Inflammatory macrophage (primary cell): ENCODE measurements at regions not wholly inside any gene's neighbourhood (a gene's known extent, or its start where the extent isn't known, plus 50 kb on each side); places are given as distances from the start of the nearest gene placed in this dataset.
A peak's percentile ranks its signal among the peaks of the same experiment; 100 is the strongest.
"Not testable (repeated sequence)": the region's sequence is repeated elsewhere in the genome, so short reads cannot be mapped to it uniquely, and the experiment has no call there.

Experiments
- DNase-seq, 2 donors: peaks; one replicate each; pipeline ENCODE4 v3.0.0-alpha.2; 2020 to 2022

DNA sequence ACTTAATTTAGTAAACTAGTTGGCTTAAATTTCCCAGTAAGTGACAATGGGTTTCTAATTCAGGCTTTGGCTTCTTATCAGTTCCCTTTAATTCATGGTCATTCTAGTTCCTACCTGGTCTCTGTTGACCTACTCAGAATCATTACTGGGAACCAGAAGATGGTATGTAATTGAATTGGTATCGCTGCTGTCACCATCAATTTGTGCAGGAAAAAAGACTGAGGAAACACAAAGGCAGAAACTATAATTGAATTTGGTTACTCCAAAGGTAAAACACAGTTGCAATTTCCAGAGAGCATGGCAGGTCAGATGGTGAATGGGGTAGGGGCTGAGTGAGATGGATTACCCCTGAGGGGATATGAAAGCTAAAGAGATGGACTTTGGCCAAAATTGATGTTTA lies 226.5 kb upstream of the GAP43 start:
- DNase-seq: no peak

DNA sequence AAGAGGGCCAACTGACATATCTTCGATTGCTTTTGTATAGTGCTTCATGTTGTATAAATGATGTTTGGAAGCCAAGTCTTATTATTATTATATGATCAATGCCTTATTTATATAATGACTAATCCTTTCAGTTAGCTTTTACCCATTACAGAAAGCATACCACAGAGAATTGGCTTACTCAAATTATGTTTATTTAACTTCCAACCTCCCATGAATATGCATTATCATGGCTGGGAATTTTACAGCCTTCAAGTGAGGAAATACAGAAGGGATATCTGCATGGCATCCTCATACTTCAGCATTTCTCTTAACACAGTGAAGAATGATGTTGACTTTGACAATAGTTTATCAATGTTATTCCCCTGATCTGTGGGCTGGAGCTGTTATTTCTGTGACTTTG lies 225.9 kb upstream of the GAP43 start:
- DNase-seq: no peak

DNA sequence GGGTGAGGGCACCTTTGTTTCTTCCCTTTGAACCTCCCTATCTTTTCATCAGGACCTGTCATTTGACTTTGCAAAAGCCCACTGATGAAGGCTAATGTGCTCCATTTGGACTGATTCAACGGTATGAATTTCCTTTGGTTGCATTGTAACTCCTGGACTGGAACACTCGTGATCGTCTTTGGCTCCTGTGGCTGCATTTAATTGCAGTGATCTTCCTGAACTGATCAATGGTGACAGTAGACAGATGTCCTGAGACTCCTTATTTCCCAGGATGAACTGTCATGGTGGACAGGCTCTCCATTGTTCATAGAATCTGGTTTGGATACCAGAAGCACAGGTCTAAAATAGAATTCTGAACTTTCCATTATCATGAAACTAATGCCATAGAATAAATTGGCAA lies 224.8 kb upstream of the GAP43 start:
- DNase-seq: no peak

- no peak for DNase-seq
These were observed 223.6 kb upstream of the GAP43 start for GRCh38 chr3:115399750-115400149.

DNA sequence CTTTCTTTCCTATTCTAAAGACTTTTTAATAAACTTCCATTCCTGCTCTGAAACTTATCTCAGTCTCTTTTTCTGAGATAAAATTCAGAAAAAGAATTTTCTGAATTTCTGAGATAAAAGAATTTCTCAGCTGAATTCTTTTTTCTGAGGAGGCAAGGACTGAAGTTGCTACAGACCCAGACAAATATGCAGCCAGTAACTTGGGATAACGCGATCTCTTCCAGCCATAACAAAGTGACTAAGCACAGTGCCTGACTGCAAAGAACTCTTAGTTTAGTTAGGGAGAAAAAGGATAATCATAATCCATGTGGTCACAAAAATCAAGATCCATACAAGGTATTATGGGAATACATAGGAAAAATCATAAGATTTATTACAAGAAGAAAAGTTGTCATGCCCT lies 222.0 kb upstream of the GAP43 start:
- DNase-seq: no peak

GRCh38 chr3:115401851-115402501 lies 221.3 kb upstream of the GAP43 start:
- no peak for DNase-seq

- DNase-seq: no peak
These were observed 220.7 kb upstream of the GAP43 start for GRCh38 chr3:115402651-115403050.

DNA sequence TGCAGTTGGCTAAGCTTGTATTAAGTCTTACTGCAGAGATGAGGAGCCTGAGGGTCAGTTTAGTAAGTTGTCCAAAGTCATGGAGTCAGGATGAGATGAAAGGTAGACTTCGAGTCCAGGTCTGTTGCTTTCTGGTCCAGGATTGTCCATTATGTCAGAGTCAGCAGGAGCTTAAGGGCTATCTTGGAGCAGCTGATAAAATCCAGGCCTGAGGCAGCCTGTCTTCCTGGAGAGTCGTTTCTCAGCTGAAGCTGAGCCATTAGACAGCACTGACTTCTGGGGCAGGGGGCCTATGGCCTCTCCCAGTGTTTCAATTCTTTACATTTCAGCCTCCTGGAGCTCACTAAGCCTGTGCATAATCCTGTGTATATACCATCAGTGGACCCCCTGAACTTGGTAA lies 219.5 kb upstream of the GAP43 start:
- no peak for DNase-seq

GRCh38 chr3:115409596-115409995 lies 213.7 kb upstream of the GAP43 start:
- no peak for DNase-seq

GRCh38 chr3:115414610-115415009 lies 208.7 kb upstream of the GAP43 start:
- DNase-seq: not testable (repeated sequence)

- DNase-seq: no peak
These were observed 207.9 kb upstream of the GAP43 start for GRCh38 chr3:115415246-115415996.

GRCh38 chr3:115418583-115418982 lies 204.7 kb upstream of the GAP43 start:
- DNase-seq: no peak

DNA sequence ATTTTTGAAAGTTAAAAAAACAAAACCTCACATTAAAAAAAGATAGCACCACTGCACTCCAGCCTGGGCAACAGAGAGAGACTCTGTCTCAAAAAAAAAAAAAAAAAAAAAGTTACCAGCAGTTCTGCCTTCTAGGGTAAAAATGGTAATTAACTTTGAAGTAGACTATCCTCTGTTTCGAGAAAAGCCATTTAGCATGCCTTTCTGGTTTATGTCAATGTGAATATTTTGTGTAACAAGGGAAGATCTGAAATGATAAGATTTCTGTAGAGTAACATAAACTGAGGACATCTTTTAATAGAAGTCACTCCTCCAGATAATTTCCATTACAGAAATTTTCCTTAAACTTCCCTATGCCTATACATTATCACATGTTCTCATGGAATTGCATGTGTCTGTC lies 203.2 kb upstream of the GAP43 start:
- no peak for DNase-seq

GRCh38 chr3:115423170-115423569 lies 200.1 kb upstream of the GAP43 start:
- DNase-seq: peak in 1 of 2 donors; percentile 26

DNA sequence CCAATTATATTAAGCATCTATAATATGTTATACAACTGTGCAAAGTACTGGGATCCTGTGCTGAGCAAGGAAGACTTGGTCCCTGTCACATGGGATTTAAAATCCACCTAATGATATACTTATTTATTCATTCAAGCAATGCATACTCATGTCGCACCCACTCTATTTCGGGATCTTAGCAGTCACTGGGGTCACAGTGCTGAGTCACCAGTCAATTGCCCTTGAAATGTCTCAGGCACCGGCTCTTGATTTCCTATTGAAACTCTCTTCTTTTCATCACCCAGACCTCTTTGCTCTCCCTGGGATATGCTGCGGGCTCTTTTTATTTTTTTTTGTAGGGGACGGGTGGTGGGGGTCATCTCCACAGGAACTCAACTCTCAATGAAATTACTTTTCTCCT lies 194.5 kb upstream of the GAP43 start:
- DNase-seq: no peak

GRCh38 chr3:115436767-115437301 lies 186.5 kb upstream of the GAP43 start:
- no peak for DNase-seq

GRCh38 chr3:115438799-115439198 lies 184.5 kb upstream of the GAP43 start:
- no peak for DNase-seq

DNA sequence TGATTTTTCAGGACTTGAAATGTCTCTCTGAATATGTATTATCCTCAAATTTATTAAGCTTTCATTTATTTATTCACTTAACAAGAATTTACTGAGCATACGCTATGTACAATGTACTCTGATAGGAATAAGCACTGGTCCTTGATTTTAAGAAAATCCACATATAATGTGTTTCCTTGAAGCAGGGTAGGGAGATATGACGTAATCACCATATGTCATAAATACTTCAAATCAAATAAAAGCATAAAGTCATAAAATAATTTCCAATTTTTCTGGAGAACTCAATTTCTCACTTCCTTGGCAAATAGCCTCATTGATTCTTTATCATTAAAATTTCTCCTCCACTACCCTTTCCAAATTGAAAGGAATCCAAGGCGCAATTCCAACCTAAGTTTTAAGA lies 177.8 kb upstream of the GAP43 start:
- DNase-seq: no peak

- DNase-seq: no peak
These were observed 174.5 kb upstream of the GAP43 start for GRCh38 chr3:115448851-115449250.

DNA sequence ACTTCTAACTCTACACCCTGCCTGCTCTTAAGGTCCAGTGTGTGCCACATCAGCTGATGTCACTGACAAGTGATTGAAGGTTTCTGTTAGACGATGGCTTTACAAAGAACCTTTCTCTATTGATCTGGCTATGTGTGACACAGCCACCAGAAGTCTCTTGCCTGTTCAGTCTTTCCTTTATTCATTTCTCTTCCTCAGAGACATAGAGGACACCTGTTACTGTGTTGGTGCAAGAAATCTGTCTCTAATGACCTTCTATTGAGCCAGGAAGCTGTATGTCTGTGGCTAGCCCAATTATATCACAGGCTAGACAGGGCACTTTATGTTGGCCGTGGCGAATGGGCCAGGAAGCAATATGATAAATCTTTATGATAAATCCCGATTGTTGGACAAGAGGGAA lies 173.3 kb upstream of the GAP43 start:
- no peak for DNase-seq

DNA sequence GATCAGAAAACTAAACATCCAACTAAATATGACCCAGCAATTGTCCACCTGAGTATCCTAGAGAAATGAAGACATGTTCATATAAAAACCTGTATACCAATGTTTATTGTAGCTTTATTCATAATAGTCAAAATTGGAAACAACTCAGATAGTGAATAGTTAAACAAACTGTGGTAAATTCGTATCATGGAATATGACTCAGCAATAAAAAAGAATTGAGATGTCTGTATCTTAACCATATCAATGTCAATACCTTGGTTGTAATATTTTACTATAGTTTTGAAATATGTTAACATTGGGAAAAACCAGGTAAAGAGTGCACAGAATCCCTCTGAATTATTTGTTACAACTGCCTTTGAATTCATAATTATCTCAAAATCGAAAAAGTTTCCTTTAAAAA lies 159.3 kb upstream of the GAP43 start:
- DNase-seq: no peak

GRCh38 chr3:115469649-115470048 lies 153.7 kb upstream of the GAP43 start:
- no peak for DNase-seq

DNA sequence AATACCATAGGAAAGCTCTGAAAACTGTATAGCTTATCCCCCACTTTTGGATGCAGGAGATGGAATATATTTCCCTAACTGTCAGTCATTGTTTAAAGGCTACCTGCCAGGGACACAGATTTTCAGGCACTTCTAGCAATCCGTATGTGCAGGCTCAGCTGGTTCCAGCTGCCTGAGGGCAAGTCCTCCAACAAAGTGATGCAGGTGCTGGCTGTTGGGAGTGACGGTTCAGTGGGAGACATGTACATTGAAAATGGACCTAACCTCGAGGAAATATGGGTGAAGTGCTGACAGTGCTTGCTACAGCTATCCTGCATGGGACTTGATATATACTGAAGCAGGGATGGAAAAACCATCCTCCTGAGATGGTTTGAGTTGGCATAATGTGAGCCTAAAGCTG lies 153.1 kb upstream of the GAP43 start:
- DNase-seq: no peak
